HepG2 (cell line): ENCODE measurements at regions not wholly inside any gene's neighbourhood (a gene's known extent, or its start where the extent isn't known, plus 50 kb on each side); places are given as distances from the start of the nearest gene placed in this dataset.

Experiments used
- ERF ChIP-seq: IDR thresholded peaks from 2 replicates; pipeline ENCODE4 v1.6.1; 2018; ENCODE audit warnings: missing biosample characterization, missing genetic modification reagents
- SRSF4 ChIP-seq: fragments of 200-400 bp; formaldehyde crosslinking; IDR thresholded peaks from one replicate; pipeline ENCODE4 v1.6.1; 2018; ENCODE audit warnings: mild to moderate bottlenecking, low read depth, low read length, moderate library complexity; ENCODE audit not compliant: poor library complexity, severe bottlenecking
- ZFP1 ChIP-seq: IDR thresholded peaks from 2 replicates; pipeline ENCODE4 v1.6.1; 2016
- ZNF33A ChIP-seq: sonication (generic); formaldehyde crosslinking; IDR thresholded peaks from 2 replicates; pipeline ENCODE4 v1.5.1; 2020; ENCODE audit warnings: missing genetic modification reagents, mild to moderate bottlenecking, moderate library complexity, borderline replicate concordance
- TF ChIP-seq, protein P1 (sequence below): sonication (generic); formaldehyde crosslinking; IDR thresholded peaks from 2 replicates; pipeline ENCODE4 v1.5.0; 2020; ENCODE audit warnings: mild to moderate bottlenecking, missing genetic modification reagents, moderate library complexity
- TF ChIP-seq, protein P2 (sequence below): IDR thresholded peaks from 2 replicates; pipeline ENCODE4 v1.6.1; 2012; ENCODE audit warnings: inconsistent platforms
- TF ChIP-seq, protein P3 (sequence below): sonication (generic); formaldehyde crosslinking; IDR thresholded peaks from 2 replicates; pipeline ENCODE4 v1.4.0; 2020; ENCODE audit warnings: mild to moderate bottlenecking, missing genetic modification reagents
- TF ChIP-seq, protein P4 (sequence below): sonication (generic); formaldehyde crosslinking; IDR thresholded peaks from 2 replicates; pipeline ENCODE4 v1.4.0; 2020; ENCODE audit warnings: low read depth, mild to moderate bottlenecking, missing genetic modification reagents

DNA sequence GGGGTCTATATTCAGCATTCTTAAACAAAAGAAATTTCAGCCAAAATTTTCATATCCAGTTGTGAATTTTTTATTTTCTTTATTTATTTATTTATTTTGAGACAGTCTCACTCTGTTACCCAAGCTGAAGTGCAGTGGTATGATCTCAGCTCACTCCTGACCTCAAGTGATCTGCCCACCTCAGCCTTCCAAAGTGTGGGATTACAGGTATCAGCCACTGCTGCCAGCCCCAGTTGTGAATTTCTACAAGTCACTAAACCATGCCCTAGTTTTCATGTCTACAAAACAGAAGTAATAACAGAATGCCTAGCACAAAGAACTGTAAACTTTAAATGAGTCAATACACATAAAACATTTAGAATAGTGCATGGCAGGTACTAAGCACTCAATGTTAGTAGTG, 254.2 kb downstream of the C12orf50 start:
- TF ChIP-seq ZNF33A (CRISPR knock-in tag) (no peak), SRSF4 (no peak), ERF (CRISPR knock-in tag) (no peak), ZFP1 (CRISPR knock-in tag) (no peak)
- TF ChIP-seq, protein P1, sequence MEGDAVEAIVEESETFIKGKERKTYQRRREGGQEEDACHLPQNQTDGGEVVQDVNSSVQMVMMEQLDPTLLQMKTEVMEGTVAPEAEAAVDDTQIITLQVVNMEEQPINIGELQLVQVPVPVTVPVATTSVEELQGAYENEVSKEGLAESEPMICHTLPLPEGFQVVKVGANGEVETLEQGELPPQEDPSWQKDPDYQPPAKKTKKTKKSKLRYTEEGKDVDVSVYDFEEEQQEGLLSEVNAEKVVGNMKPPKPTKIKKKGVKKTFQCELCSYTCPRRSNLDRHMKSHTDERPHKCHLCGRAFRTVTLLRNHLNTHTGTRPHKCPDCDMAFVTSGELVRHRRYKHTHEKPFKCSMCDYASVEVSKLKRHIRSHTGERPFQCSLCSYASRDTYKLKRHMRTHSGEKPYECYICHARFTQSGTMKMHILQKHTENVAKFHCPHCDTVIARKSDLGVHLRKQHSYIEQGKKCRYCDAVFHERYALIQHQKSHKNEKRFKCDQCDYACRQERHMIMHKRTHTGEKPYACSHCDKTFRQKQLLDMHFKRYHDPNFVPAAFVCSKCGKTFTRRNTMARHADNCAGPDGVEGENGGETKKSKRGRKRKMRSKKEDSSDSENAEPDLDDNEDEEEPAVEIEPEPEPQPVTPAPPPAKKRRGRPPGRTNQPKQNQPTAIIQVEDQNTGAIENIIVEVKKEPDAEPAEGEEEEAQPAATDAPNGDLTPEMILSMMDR (CRISPR knock-in tag), result no peak
- TF ChIP-seq, protein P2, sequence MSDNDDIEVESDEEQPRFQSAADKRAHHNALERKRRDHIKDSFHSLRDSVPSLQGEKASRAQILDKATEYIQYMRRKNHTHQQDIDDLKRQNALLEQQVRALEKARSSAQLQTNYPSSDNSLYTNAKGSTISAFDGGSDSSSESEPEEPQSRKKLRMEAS, result no peak
- TF ChIP-seq, protein P3, sequence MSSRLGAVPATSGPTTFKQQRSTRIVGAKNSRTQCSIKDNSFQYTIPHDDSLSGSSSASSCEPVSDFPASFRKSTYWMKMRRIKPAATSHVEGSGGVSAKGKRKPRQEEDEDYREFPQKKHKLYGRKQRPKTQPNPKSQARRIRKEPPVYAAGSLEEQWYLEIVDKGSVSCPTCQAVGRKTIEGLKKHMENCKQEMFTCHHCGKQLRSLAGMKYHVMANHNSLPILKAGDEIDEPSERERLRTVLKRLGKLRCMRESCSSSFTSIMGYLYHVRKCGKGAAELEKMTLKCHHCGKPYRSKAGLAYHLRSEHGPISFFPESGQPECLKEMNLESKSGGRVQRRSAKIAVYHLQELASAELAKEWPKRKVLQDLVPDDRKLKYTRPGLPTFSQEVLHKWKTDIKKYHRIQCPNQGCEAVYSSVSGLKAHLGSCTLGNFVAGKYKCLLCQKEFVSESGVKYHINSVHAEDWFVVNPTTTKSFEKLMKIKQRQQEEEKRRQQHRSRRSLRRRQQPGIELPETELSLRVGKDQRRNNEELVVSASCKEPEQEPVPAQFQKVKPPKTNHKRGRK (CRISPR knock-in tag), result no peak
- TF ChIP-seq, protein P4, sequence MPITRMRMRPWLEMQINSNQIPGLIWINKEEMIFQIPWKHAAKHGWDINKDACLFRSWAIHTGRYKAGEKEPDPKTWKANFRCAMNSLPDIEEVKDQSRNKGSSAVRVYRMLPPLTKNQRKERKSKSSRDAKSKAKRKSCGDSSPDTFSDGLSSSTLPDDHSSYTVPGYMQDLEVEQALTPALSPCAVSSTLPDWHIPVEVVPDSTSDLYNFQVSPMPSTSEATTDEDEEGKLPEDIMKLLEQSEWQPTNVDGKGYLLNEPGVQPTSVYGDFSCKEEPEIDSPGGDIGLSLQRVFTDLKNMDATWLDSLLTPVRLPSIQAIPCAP (CRISPR knock-in tag), result no peak
